ENCODE measurements at regions not wholly inside any gene's neighbourhood (a gene's known extent, or its start where the extent isn't known, plus 50 kb on each side); places are given as distances from the start of the nearest gene placed in this dataset.

- H3K4me1 ChIP-seq (ENCODE audit: control insufficient read depth, insufficient read depth, low read length): no peaks in the 10 kb centered on the region
- H3K36me3 ChIP-seq (ENCODE audit: control insufficient read depth, insufficient read depth, low read length): no peaks in the 10 kb centered on the region
- intact Hi-C loops (cut with micrococcal nuclease): no loop called here
- Mint-ChIP-seq H3K27ac (no peak overlapping the region), H3K4me3 (no peak overlapping the region), H3K27me3 (ENCODE audit: low read depth in 2 of 2) (no peaks in the 10 kb centered on the region), H3K36me3 (no peaks in the 10 kb centered on the region), H3K4me1 (no peaks in the 10 kb centered on the region), H3K9me3 (peaks cover 0 to 2% of the 10 kb centered on the region in 2 donors)
- H3K27me3 ChIP-seq (ENCODE audit: control insufficient read depth, insufficient read depth, low read length): no peaks in the 10 kb centered on the region
- WGBS (ENCODE audit: insufficient coverage): 75% methylated on average over 1 of the region's 1 CpG
- H3K27ac ChIP-seq (ENCODE audit: low read length): no peak overlapping the region
- TF ChIP-seq CTCF (IDR thresholded peaks at IDR 0.05): no peak
- ATAC-seq (no peak), DNase-seq (no peak)
- H3K9me3 ChIP-seq (ENCODE audit: control insufficient read depth, insufficient read depth, low read length): no peaks in the 10 kb centered on the region
- H3K4me3 ChIP-seq (ENCODE audit: low read length): no peak overlapping the region
These were observed 330.3 kb upstream of the NPSR1 start for GRCh38 chr7:34327681-34328080.

- no peaks in the 10 kb centered on the region for H3K4me1 ChIP-seq (ENCODE audit: control insufficient read depth, insufficient read depth, low read length)
- no peaks in the 10 kb centered on the region for H3K9me3 ChIP-seq (ENCODE audit: control insufficient read depth, insufficient read depth, low read length)
- H3K27ac Mint-ChIP-seq: no peak overlapping the region
- no peak for TF ChIP-seq CTCF (IDR thresholded peaks at IDR 0.05)
- peaks cover 3 to 6% of the 10 kb centered on the region in 2 donors for H3K9me3 Mint-ChIP-seq
- H3K36me3 ChIP-seq (ENCODE audit: control insufficient read depth, insufficient read depth, low read length): no peaks in the 10 kb centered on the region
- H3K4me1 Mint-ChIP-seq: no peaks in the 10 kb centered on the region
- H3K27ac ChIP-seq (ENCODE audit: low read length): no peak overlapping the region
- no peak overlapping the region for H3K4me3 ChIP-seq (ENCODE audit: low read length)
- H3K27me3 Mint-ChIP-seq (ENCODE audit: low read depth in 2 of 2): no peaks in the 10 kb centered on the region
- DNase-seq (no peak), ATAC-seq (no peak)
- H3K27me3 ChIP-seq (ENCODE audit: control insufficient read depth, insufficient read depth, low read length): no peaks in the 10 kb centered on the region
- H3K4me3 Mint-ChIP-seq: no peak overlapping the region
- H3K36me3 Mint-ChIP-seq: no peaks in the 10 kb centered on the region
- WGBS (ENCODE audit: insufficient coverage): 75% methylated on average over 3 of the region's 3 CpGs
- intact Hi-C loops (cut with micrococcal nuclease): no loop called here
These were observed 327.7 kb upstream of the NPSR1 start for GRCh38 chr7:34330308-34330707.

GRCh38 chr7:34331102-34331501, 326.9 kb upstream of the NPSR1 start:
- Mint-ChIP-seq H3K27me3 (ENCODE audit: low read depth in 2 of 2) (no peaks in the 10 kb centered on the region), H3K27ac (no peak overlapping the region), H3K36me3 (no peaks in the 10 kb centered on the region), H3K4me3 (no peak overlapping the region), H3K4me1 (no peaks in the 10 kb centered on the region), H3K9me3 (peaks cover 3 to 6% of the 10 kb centered on the region in 2 donors)
- Histone ChIP-seq H3K9me3 (ENCODE audit: control insufficient read depth, insufficient read depth, low read length) (no peaks in the 10 kb centered on the region), H3K27ac (ENCODE audit: low read length) (no peak overlapping the region), H3K4me1 (ENCODE audit: control insufficient read depth, insufficient read depth, low read length) (no peaks in the 10 kb centered on the region), H3K4me3 (ENCODE audit: low read length) (no peak overlapping the region), H3K36me3 (ENCODE audit: control insufficient read depth, insufficient read depth, low read length) (no peaks in the 10 kb centered on the region), H3K27me3 (ENCODE audit: control insufficient read depth, insufficient read depth, low read length) (no peaks in the 10 kb centered on the region)
- ATAC-seq (no peak), DNase-seq (no peak)
- WGBS (ENCODE audit: insufficient coverage): 69% methylated on average over 2 of the region's 2 CpGs
- intact Hi-C loops (cut with micrococcal nuclease): no loop called here
- TF ChIP-seq CTCF (IDR thresholded peaks at IDR 0.05): no peak

- intact Hi-C loops (cut with micrococcal nuclease): no loop called here
- Histone ChIP-seq H3K27ac (ENCODE audit: low read length) (no peak overlapping the region), H3K4me3 (ENCODE audit: low read length) (no peak overlapping the region), H3K4me1 (ENCODE audit: control insufficient read depth, insufficient read depth, low read length) (no peaks in the 10 kb centered on the region), H3K27me3 (ENCODE audit: control insufficient read depth, insufficient read depth, low read length) (no peaks in the 10 kb centered on the region), H3K36me3 (ENCODE audit: control insufficient read depth, insufficient read depth, low read length) (no peaks in the 10 kb centered on the region), H3K9me3 (ENCODE audit: control insufficient read depth, insufficient read depth, low read length) (no peaks in the 10 kb centered on the region)
- no peaks in the 10 kb centered on the region for H3K36me3 Mint-ChIP-seq
- no peaks in the 10 kb centered on the region for H3K4me1 Mint-ChIP-seq
- no peak for TF ChIP-seq CTCF (IDR thresholded peaks at IDR 0.05)
- 79% methylated on average over 4 of the region's 4 CpGs for WGBS (ENCODE audit: insufficient coverage)
- no peak for ATAC-seq
- H3K27ac Mint-ChIP-seq: no peak overlapping the region
- H3K9me3 Mint-ChIP-seq: peaks cover 3 to 6% of the 10 kb centered on the region in 2 donors
- no peaks in the 10 kb centered on the region for H3K27me3 Mint-ChIP-seq (ENCODE audit: low read depth in 2 of 2)
- no peak for DNase-seq
- H3K4me3 Mint-ChIP-seq: no peak overlapping the region
These were observed 326.0 kb upstream of the NPSR1 start for GRCh38 chr7:34332006-34332405.
